ENCODE measurements at regions not wholly inside any gene's neighbourhood (a gene's known extent, or its start where the extent isn't known, plus 50 kb on each side); places are given as distances from the start of the nearest gene placed in this dataset.

- TF ChIP-seq, protein P1, sequence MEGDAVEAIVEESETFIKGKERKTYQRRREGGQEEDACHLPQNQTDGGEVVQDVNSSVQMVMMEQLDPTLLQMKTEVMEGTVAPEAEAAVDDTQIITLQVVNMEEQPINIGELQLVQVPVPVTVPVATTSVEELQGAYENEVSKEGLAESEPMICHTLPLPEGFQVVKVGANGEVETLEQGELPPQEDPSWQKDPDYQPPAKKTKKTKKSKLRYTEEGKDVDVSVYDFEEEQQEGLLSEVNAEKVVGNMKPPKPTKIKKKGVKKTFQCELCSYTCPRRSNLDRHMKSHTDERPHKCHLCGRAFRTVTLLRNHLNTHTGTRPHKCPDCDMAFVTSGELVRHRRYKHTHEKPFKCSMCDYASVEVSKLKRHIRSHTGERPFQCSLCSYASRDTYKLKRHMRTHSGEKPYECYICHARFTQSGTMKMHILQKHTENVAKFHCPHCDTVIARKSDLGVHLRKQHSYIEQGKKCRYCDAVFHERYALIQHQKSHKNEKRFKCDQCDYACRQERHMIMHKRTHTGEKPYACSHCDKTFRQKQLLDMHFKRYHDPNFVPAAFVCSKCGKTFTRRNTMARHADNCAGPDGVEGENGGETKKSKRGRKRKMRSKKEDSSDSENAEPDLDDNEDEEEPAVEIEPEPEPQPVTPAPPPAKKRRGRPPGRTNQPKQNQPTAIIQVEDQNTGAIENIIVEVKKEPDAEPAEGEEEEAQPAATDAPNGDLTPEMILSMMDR (IDR thresholded peaks at IDR 0.05) = no peak
- TF ChIP-seq POLR2A (IDR thresholded peaks at IDR 0.05) = no peak
- intact Hi-C loops (cut with DNase I; ENCODE audit: low total_unique reads) = no loop called here
- WGBS, 2 donors = 69 to 71% methylated on average over 2 of the region's 2 CpGs
- no peak for DNase-seq (ENCODE audit: low spot score in 2 of 2)
- no peak overlapping the region for H3K4me3 ChIP-seq (ENCODE audit: low read depth, poor library complexity, severe bottlenecking)
Observed at GRCh38 chr2:138447889-138448570, 53.5 kb upstream of the SPOPL start.

Data from lower leg skin (tissue), 4 donors.